AG09319 (cell line): ENCODE measurements at regions not wholly inside any gene's neighbourhood (a gene's known extent, or its start where the extent isn't known, plus 50 kb on each side); places are given as distances from the start of the nearest gene placed in this dataset.

Experiments used
- DNase-seq: peaks from one replicate; pipeline ENCODE4 v3.0.0-alpha.2; 2010; ENCODE audit warnings: low read depth; ENCODE audit errors: extremely low read depth
- TF ChIP-seq, protein P1 (sequence below): IDR thresholded peaks from 2 replicates; pipeline ENCODE4 v1.5.1; 2011; ENCODE audit warnings: low read depth, mild to moderate bottlenecking, inconsistent platforms, low read length, moderate library complexity

DNA sequence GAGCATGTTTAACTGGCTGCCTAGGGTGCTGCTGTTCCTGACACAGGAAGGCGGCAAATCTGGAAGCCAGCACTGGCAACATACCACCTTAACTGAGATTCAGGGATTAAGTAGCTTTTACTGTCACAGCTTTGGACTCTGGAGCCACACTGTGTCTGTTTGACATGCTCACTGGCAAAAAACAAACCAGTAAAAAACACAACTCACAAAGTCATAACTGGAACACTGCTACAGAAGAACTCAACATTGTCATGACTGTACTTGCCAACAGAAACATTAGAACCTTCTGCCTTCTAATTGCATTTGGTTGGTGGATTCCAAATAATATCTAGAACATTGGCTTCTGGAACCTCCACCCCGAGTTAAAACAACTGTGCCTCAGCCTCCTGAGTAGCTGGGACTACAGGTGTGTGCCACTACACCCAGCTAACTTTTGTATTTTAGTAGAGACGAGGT is 117.6 kb downstream of the TTC6 start:
- TF ChIP-seq, protein P1, sequence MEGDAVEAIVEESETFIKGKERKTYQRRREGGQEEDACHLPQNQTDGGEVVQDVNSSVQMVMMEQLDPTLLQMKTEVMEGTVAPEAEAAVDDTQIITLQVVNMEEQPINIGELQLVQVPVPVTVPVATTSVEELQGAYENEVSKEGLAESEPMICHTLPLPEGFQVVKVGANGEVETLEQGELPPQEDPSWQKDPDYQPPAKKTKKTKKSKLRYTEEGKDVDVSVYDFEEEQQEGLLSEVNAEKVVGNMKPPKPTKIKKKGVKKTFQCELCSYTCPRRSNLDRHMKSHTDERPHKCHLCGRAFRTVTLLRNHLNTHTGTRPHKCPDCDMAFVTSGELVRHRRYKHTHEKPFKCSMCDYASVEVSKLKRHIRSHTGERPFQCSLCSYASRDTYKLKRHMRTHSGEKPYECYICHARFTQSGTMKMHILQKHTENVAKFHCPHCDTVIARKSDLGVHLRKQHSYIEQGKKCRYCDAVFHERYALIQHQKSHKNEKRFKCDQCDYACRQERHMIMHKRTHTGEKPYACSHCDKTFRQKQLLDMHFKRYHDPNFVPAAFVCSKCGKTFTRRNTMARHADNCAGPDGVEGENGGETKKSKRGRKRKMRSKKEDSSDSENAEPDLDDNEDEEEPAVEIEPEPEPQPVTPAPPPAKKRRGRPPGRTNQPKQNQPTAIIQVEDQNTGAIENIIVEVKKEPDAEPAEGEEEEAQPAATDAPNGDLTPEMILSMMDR: no peak
- DNase-seq: no peak

DNA sequence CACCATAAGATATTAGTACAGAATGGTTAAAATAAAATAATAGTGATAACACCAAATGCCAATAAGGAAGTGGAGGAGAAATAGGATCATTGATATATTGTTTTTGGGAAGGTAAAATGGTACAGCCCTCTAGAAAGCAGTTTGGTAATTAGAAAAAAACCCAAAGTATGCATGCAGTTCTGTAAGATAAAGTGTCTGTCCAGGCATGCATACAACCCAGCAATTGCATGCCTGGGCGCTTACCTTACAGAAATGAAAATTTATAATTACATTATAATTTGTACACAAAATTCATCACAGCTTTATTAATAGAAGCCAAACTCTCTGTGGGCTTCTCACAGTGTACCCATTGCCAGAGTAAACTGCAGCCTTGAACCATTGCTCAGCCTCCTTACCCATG is 124.7 kb downstream of the TTC6 start:
- TF ChIP-seq, protein P1: no peak

DNA sequence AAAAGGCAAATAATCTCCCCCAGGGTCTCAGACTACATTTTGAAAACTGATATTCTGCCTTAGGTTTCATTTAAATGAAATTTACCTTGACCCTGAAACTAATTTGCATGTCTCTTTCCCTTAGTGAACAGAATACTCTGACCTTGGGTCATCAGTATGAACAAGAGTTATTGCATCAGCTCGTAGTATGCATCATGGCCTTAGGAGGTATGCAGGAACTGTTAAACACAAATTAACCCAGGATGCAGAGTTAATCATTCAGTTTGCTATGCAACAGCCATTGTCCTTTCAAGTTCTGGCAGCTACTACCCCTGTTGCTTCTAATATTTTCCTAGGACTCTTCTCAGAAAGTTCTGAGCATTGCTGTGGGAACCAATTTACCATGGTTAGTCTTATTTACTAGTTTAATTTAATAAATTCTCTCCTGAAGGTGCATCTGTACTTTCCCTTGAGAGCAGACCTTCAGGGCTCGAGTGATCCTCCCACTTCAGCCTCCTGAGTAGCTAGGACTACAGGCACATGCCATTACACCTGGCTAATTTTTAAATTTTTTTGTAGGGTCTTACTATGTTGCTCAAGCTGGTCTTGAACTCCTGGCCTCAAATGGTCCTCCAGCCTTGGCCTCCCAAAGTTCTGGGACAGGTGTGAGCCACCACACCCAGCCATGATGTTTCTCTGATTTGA is 126.7 kb downstream of the TTC6 start:
- TF ChIP-seq, protein P1: no peak
- DNase-seq: no peak

More for the DNA sequence above, 124.7 kb downstream of the TTC6 start:
- DNase-seq: no peak

GRCh38 chr14:37723515-37723914 is 128.1 kb downstream of the TTC6 start:
- DNase-seq: no peak
- TF ChIP-seq, protein P1: no peak

DNA sequence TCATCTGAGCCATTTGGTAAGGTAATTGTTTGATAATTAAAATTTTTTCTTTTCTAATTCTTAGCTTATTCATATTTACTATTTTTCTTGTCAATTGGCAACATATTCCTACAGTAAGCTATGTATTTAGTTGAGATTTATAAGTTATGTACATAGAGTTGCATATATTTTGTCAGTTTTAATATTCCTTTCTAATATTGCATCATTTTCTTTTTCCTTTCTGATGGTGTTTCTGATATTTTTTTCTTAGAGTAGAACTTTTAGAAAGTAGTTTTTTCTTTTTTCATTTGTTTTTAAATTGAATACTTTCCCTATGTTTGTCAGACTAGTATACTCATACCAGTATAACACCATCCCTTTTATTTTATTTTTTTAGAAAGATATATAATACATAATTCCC is 131.3 kb downstream of the TTC6 start:
- TF ChIP-seq, protein P1: no peak
- no peak for DNase-seq

DNA sequence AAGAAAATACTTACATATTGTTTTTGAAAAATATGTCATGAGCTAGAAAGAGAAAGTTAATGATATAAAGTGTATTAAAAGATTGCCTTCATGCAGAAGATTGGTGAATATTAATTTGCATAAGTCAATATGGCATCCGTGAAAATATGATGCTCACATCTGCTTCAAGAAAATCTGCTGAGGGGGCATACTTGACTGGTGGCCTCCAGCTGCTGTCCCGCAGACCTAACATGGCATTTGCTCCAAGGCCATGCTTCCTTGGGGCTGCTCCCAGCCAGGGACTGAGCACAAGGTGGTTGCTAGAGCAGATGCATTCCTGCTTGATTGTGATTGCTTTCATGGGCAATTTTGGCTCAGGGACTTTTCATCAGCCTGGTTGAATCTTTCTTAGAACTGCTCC is 133.8 kb downstream of the TTC6 start:
- DNase-seq: no peak
- TF ChIP-seq, protein P1: no peak

GRCh38 chr14:37731094-37731493 is 135.7 kb downstream of the TTC6 start:
- TF ChIP-seq, protein P1: no peak
- no peak for DNase-seq
